Calu3 (cell line): ENCODE measurements at regions not wholly inside any gene's neighbourhood (a gene's known extent, or its start where the extent isn't known, plus 50 kb on each side); places are given as distances from the start of the nearest gene placed in this dataset.

ENCODE experiments used
- BruUV-seq: library from RNA; stranded (reverse); fragments of 400-500 nt; replicated peaks from 2 replicates; lab custom pipeline; 2021; lab: Mats Ljungman, UMichigan
- CTCF ChIA-PET: fragments of 300-600 bp; sonication (Branson Sonifier 250); formaldehyde crosslinking; loops from one replicate; lab custom pipeline; 2022; ENCODE audit warnings: antibody characterized with exemption; lab: Charles Lee
- DNase-seq: peaks from one replicate; pipeline ENCODE4 v3.0.0; 2022
- H3K27ac Mint-ChIP-seq: one replicate; pipeline ENCODE4 v1.8.0; 2022; ENCODE audit warnings: mixed read lengths; ENCODE audit not compliant: unreplicated experiment
- H3K27me3 Mint-ChIP-seq: one replicate; pipeline ENCODE4 v1.8.0; 2022; ENCODE audit warnings: mixed read lengths; ENCODE audit not compliant: unreplicated experiment
- H3K36me3 Mint-ChIP-seq: one replicate; pipeline ENCODE4 v1.8.0; 2022; ENCODE audit warnings: mild to moderate bottlenecking, moderate library complexity, mixed read lengths; ENCODE audit not compliant: insufficient read depth, unreplicated experiment
- H3K4me1 Mint-ChIP-seq: one replicate; pipeline ENCODE4 v1.8.0; 2022; ENCODE audit warnings: mild to moderate bottlenecking, low read depth, mixed read lengths; ENCODE audit not compliant: unreplicated experiment
- H3K4me3 Mint-ChIP-seq: one replicate; pipeline ENCODE4 v1.8.0; 2022; ENCODE audit warnings: mild to moderate bottlenecking, low read depth, moderate library complexity, mixed read lengths; ENCODE audit not compliant: unreplicated experiment
- H3K9me3 Mint-ChIP-seq: one replicate; pipeline ENCODE4 v1.8.0; 2022; ENCODE audit warnings: low read depth, mixed read lengths; ENCODE audit not compliant: unreplicated experiment
- intact Hi-C: fragments of 100-400 bp; cut with micrococcal nuclease; formaldehyde crosslinking; loops from one replicate; pipeline ENCODE4 v1.10.0; 2022; ENCODE audit not compliant: unreplicated experiment
- TF ChIP-seq, protein P1 (sequence below): fragments of 200-600 bp; IDR thresholded peaks from one replicate; pipeline ENCODE4 v1.8.0; 2022; ENCODE audit warnings: antibody characterized with exemption; ENCODE audit not compliant: unreplicated experiment

DNA sequence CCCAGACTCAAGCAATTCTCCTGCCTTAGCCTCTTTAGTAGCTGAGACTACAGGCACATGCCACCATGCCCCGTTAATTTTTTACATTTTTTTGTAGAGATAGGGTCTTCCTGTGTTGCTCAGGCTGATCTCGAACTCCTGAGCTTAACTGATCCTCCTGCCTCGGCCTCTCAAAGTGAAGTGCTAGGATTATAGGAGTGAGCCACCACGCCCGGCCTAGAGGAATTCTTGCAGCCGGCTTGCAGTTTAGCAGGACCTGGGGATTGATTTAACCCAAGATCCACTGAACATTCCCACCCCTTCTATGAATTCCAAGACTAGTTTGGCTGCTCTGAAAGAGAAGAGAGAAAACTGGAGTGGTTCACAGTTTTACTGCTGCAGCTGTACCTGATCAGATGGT is 63.3 kb upstream of the TNRC6B start:
- H3K27ac Mint-ChIP-seq, result no peak overlapping the region
- H3K4me1 Mint-ChIP-seq, result no peaks in the 10 kb centered on the region
- H3K27me3 Mint-ChIP-seq, result no peaks in the 10 kb centered on the region
- no TSS peak for BruUV-seq
- CTCF ChIA-PET, result interaction anchor here (1.2 kb wide), 1 partner anchor 18 kb away, joined by 9 read pairs; no protein-coding TSS in a partner anchor
- no peak overlapping the region for H3K4me3 Mint-ChIP-seq
- H3K9me3 Mint-ChIP-seq, result no peaks in the 10 kb centered on the region
- no peaks in the 10 kb centered on the region for H3K36me3 Mint-ChIP-seq
- TF ChIP-seq, protein P1, sequence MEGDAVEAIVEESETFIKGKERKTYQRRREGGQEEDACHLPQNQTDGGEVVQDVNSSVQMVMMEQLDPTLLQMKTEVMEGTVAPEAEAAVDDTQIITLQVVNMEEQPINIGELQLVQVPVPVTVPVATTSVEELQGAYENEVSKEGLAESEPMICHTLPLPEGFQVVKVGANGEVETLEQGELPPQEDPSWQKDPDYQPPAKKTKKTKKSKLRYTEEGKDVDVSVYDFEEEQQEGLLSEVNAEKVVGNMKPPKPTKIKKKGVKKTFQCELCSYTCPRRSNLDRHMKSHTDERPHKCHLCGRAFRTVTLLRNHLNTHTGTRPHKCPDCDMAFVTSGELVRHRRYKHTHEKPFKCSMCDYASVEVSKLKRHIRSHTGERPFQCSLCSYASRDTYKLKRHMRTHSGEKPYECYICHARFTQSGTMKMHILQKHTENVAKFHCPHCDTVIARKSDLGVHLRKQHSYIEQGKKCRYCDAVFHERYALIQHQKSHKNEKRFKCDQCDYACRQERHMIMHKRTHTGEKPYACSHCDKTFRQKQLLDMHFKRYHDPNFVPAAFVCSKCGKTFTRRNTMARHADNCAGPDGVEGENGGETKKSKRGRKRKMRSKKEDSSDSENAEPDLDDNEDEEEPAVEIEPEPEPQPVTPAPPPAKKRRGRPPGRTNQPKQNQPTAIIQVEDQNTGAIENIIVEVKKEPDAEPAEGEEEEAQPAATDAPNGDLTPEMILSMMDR, result no peak
- intact Hi-C loops, result no loop called here
- DNase-seq, result no peak

DNA sequence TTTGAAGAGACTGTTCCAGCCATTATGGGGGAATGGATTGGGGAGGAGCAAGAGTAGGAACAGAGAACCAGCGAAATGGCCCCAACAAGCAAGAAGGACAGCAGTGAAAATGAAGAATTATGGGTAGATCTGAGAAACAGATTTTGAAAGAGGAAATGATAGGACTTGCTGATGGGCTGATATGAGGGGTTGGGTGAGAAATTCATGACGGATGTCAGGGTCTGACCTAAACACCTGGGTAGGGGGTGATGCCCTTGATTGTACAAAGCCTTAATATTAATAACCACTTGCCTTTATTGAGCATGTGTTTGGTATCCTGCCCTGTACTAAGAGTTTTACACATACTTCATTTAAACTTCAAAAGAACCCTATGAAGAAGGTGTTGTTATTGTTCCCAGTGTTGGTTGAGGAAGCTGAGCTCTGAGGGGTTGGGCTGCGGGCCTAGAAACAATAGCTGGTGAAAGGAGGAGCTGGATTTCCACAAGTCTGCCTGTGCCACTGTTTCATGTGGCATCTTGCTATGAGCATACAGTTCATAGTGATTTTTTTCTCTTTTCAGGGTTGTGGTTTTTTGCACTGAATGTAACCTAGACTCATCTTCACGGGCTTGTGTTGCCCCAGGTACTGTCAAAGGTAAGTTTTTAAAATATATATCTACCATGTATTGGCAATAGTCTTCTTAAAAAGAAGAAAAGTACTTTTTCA is 61.1 kb upstream of the TNRC6B start:
- Mint-ChIP-seq H3K36me3 (no peaks in the 10 kb centered on the region), H3K9me3 (no peaks in the 10 kb centered on the region), H3K27ac (no peak overlapping the region), H3K27me3 (no peaks in the 10 kb centered on the region), H3K4me3 (no peak overlapping the region), H3K4me1 (no peaks in the 10 kb centered on the region)
- intact Hi-C loops, result no loop called here
- no TSS peak for BruUV-seq
- CTCF ChIA-PET, result no interaction called here
- no peak for DNase-seq
- TF ChIP-seq, protein P1, result no peak

DNA sequence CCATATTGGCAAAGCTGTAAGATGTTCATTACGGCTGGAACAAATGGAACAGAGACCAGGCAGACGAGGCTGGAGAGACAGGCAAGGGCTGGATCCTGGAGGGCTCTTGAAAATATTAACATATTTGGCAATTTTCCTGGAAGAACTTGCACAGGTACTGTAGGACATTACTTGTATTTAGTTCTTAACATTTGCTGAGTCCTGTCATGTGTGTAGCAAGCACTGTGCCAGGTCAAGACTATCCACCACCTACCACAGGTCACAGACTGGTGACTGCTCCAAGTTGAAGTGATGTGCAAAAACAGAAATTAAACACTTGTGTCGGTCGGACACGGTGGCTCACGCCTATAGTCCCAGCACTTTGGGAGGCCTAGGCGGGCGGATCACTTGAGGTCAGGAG is 58.7 kb upstream of the TNRC6B start:
- intact Hi-C loops, result no loop called here
- no TSS peak for BruUV-seq
- Mint-ChIP-seq H3K27ac (no peak overlapping the region), H3K4me3 (no peak overlapping the region), H3K4me1 (no peaks in the 10 kb centered on the region), H3K27me3 (no peaks in the 10 kb centered on the region), H3K36me3 (peaks cover 2% of the 10 kb centered on the region), H3K9me3 (no peaks in the 10 kb centered on the region)
- TF ChIP-seq, protein P1, result no peak
- DNase-seq, result no peak
- CTCF ChIA-PET, result no interaction called here

DNA sequence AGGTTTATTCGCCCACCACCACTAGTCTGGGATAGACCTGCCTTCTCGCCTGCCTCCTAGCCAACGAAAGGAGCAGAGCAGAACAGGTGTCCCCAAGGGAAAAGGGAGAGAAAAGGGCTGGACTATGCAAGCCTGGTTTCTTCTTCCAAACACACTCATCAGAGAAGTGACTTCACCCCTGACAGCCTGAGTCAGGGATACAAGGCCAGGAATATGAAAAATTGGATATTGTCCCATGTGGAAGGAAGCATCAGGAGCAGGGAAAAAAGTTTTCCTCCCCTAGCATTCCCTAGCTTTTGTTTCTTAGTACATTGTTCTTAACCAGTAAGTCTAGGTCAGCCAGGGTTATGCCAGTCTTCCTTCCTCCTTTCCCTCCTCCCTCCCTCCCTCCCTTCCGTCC is 56.9 kb upstream of the TNRC6B start:
- H3K9me3 Mint-ChIP-seq, result no peaks in the 10 kb centered on the region
- H3K27me3 Mint-ChIP-seq, result no peaks in the 10 kb centered on the region
- H3K4me3 Mint-ChIP-seq, result no peak overlapping the region
- no peak overlapping the region for H3K27ac Mint-ChIP-seq
- H3K4me1 Mint-ChIP-seq, result no peaks in the 10 kb centered on the region
- no TSS peak for BruUV-seq
- no peak for DNase-seq
- TF ChIP-seq, protein P1, result no peak
- intact Hi-C loops, result no loop called here
- H3K36me3 Mint-ChIP-seq, result peaks cover 5% of the 10 kb centered on the region
- CTCF ChIA-PET, result no interaction called here
